ENCODE measurements at regions not wholly inside any gene's neighbourhood (a gene's known extent, or its start where the extent isn't known, plus 50 kb on each side); places are given as distances from the start of the nearest gene placed in this dataset.

- no peak for TF ChIP-seq EZH2phosphoT487 (IDR thresholded peaks at IDR 0.05; ENCODE audit: borderline replicate concordance, low read length)
- no peak for TF ChIP-seq CTCF (conservative IDR thresholded peaks at IDR 0.05; ENCODE audit: low read depth, low read length)
- TF ChIP-seq EZH2 (IDR thresholded peaks at IDR 0.05; ENCODE audit: low read length, unreplicated experiment): no peak
These were observed 553.1 kb upstream of the BCHE start for GRCh38 chr3:166390303-166390702.
